ENCODE measurements at regions not wholly inside any gene's neighbourhood (a gene's known extent, or its start where the extent isn't known, plus 50 kb on each side); places are given as distances from the start of the nearest gene placed in this dataset.
A peak's percentile ranks its signal among the peaks of the same experiment; 100 is the strongest.
"Not testable (repeated sequence)": the region's sequence is repeated elsewhere in the genome, so short reads cannot be mapped to it uniquely, and the experiment has no call there.

- no peak for DNase-seq
Measured at GRCh38 chr3:102036017-102036416, 186.7 kb downstream of the NFKBIZ start.

GRCh38 chr3:102036472-102036871 is 187.2 kb downstream of the NFKBIZ start:
- no peak for DNase-seq

GRCh38 chr3:102037209-102037608 is 187.9 kb downstream of the NFKBIZ start:
- no peak for DNase-seq

GRCh38 chr3:102037791-102038190 is 188.5 kb downstream of the NFKBIZ start:
- no peak for DNase-seq

- DNase-seq, result peak in 3 of 56 donors; percentile 1 to 7 (median 5)
Measured at GRCh38 chr3:102038477-102039142, 189.3 kb downstream of the NFKBIZ start.

- DNase-seq, result not testable (repeated sequence)
Measured at GRCh38 chr3:102040144-102040543, 190.8 kb downstream of the NFKBIZ start.

- DNase-seq, result no peak
Measured at GRCh38 chr3:102053375-102053989, 204.2 kb downstream of the NFKBIZ start.

GRCh38 chr3:102054543-102055080 is 205.3 kb downstream of the NFKBIZ start:
- DNase-seq, result no peak

GRCh38 chr3:102057781-102058421 is 208.6 kb downstream of the NFKBIZ start:
- no peak for DNase-seq

- DNase-seq, result no peak
Measured at GRCh38 chr3:102059145-102059943, 210.0 kb downstream of the NFKBIZ start.

- no peak for DNase-seq
Measured at GRCh38 chr3:102060814-102061213, 211.5 kb downstream of the NFKBIZ start.

- DNase-seq, result no peak
Measured at GRCh38 chr3:102063572-102063971, 214.3 kb downstream of the NFKBIZ start.

- DNase-seq, result no peak
Measured at GRCh38 chr3:102066470-102066869, 217.2 kb downstream of the NFKBIZ start.

GRCh38 chr3:102068327-102068726 is 219.0 kb downstream of the NFKBIZ start:
- DNase-seq, result no peak

- peak in 1 of 56 donors; percentile 3 for DNase-seq
Measured at GRCh38 chr3:102068736-102069135, 219.4 kb downstream of the NFKBIZ start.

GRCh38 chr3:102069211-102069662 is 219.9 kb downstream of the NFKBIZ start:
- DNase-seq, result peak in 3 of 56 donors; percentile 2 to 18 (median 3)

- DNase-seq, result no peak
Measured at GRCh38 chr3:102074946-102075345, 225.6 kb downstream of the NFKBIZ start.

GRCh38 chr3:102078401-102078800 is 229.1 kb downstream of the NFKBIZ start:
- DNase-seq, result no peak

- DNase-seq, result no peak
Measured at GRCh38 chr3:102078854-102079808, 229.8 kb downstream of the NFKBIZ start.

GRCh38 chr3:102079809-102080197 is 230.5 kb downstream of the NFKBIZ start:
- no peak for DNase-seq

Data from nucleus accumbens (tissue), 56 donors.